ENCODE measurements at regions not wholly inside any gene's neighbourhood (a gene's known extent, or its start where the extent isn't known, plus 50 kb on each side); places are given as distances from the start of the nearest gene placed in this dataset.

GRCh38 chrX:28311466-28311865 is 275.8 kb upstream of the IL1RAPL1 start:
- H2AFZ ChIP-seq (ENCODE audit: low read length) = no peak overlapping the region
- H3K27me3 ChIP-seq (ENCODE audit: insufficient read depth, low read length, poor library complexity, severe bottlenecking) = no peaks in the 10 kb centered on the region
- no peaks in the 10 kb centered on the region for H3K9me2 ChIP-seq (replicated peaks; ENCODE audit: low read depth, low read length)
- TF ChIP-seq EZH2phosphoT487 (IDR thresholded peaks at IDR 0.05; ENCODE audit: borderline replicate concordance) (no peak), CTCF (conservative IDR thresholded peaks at IDR 0.05; ENCODE audit: low read length) (no peak)
- no peaks in the 10 kb centered on the region for H3K36me3 ChIP-seq (ENCODE audit: insufficient read depth, low read length)
- no peaks in the 10 kb centered on the region for H3K79me2 ChIP-seq (ENCODE audit: insufficient read depth, low read length)
- no peak overlapping the region for H3K4me2 ChIP-seq (ENCODE audit: low read depth, low read length, poor library complexity, severe bottlenecking)
- H3K4me3 ChIP-seq (ENCODE audit: low read length, poor library complexity, severe bottlenecking) = no peak overlapping the region
- H3K4me1 ChIP-seq (ENCODE audit: insufficient read depth, low read length, poor library complexity, severe bottlenecking) = no peaks in the 10 kb centered on the region
- H3F3A ChIP-seq (ENCODE audit: low read depth) = no peaks in the 10 kb centered on the region
- H3K9me3 ChIP-seq (ENCODE audit: insufficient read depth, low read depth, low read length) = no peaks in the 10 kb centered on the region
- no peak overlapping the region for H3K9ac ChIP-seq (ENCODE audit: low read depth, low read length, poor library complexity, severe bottlenecking)
- H4K20me1 ChIP-seq (ENCODE audit: insufficient read depth, low read length, poor library complexity, severe bottlenecking) = no peaks in the 10 kb centered on the region

DNA sequence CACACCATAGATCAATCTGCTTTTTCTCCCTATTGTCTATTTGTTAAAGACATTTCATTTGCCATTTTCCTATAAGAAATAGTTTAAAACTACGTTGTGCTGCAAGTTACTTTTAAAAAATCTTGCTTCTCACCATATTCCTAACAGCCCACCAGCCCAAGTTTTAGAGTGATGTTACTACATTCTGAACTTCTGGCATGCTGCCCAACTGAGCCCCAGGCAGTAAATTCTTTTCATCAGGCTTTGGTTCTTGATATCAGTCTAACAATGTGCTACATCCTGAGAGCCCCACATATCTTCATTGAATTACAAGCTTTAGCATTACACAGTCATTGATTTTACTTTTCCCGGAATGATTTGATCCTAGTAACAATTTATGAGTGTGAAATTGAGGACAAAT is 283.8 kb upstream of the IL1RAPL1 start:
- H4K20me1 ChIP-seq (ENCODE audit: insufficient read depth, low read length, poor library complexity, severe bottlenecking) = no peaks in the 10 kb centered on the region
- no peaks in the 10 kb centered on the region for H3K79me2 ChIP-seq (ENCODE audit: insufficient read depth, low read length)
- no peak for TF ChIP-seq EZH2phosphoT487 (IDR thresholded peaks at IDR 0.05; ENCODE audit: borderline replicate concordance)
- no peak for TF ChIP-seq CTCF (conservative IDR thresholded peaks at IDR 0.05; ENCODE audit: low read length)
- no peaks in the 10 kb centered on the region for H3F3A ChIP-seq (ENCODE audit: low read depth)
- no peak overlapping the region for H2AFZ ChIP-seq (ENCODE audit: low read length)
- H3K4me1 ChIP-seq (ENCODE audit: insufficient read depth, low read length, poor library complexity, severe bottlenecking) = no peaks in the 10 kb centered on the region
- H3K36me3 ChIP-seq (ENCODE audit: insufficient read depth, low read length) = no peaks in the 10 kb centered on the region
- H3K4me2 ChIP-seq (ENCODE audit: low read depth, low read length, poor library complexity, severe bottlenecking) = no peak overlapping the region
- H3K27me3 ChIP-seq (ENCODE audit: insufficient read depth, low read length, poor library complexity, severe bottlenecking) = no peaks in the 10 kb centered on the region
- H3K9me3 ChIP-seq (ENCODE audit: insufficient read depth, low read depth, low read length) = no peaks in the 10 kb centered on the region
- H3K9me2 ChIP-seq (replicated peaks; ENCODE audit: low read depth, low read length) = no peaks in the 10 kb centered on the region
- H3K4me3 ChIP-seq (ENCODE audit: low read length, poor library complexity, severe bottlenecking) = no peak overlapping the region
- no peak overlapping the region for H3K9ac ChIP-seq (ENCODE audit: low read depth, low read length, poor library complexity, severe bottlenecking)

- Histone ChIP-seq H3K27me3 (ENCODE audit: insufficient read depth, low read length, poor library complexity, severe bottlenecking) (no peaks in the 10 kb centered on the region), H2AFZ (ENCODE audit: low read length) (no peak overlapping the region), H3K9me3 (ENCODE audit: insufficient read depth, low read depth, low read length) (no peaks in the 10 kb centered on the region), H3K36me3 (ENCODE audit: insufficient read depth, low read length) (no peaks in the 10 kb centered on the region), H3K9me2 (replicated peaks; ENCODE audit: low read depth, low read length) (no peaks in the 10 kb centered on the region), H3F3A (ENCODE audit: low read depth) (no peaks in the 10 kb centered on the region), H3K4me3 (ENCODE audit: low read length, poor library complexity, severe bottlenecking) (no peak overlapping the region), H3K4me2 (ENCODE audit: low read depth, low read length, poor library complexity, severe bottlenecking) (no peak overlapping the region), H3K9ac (ENCODE audit: low read depth, low read length, poor library complexity, severe bottlenecking) (no peak overlapping the region), H4K20me1 (ENCODE audit: insufficient read depth, low read length, poor library complexity, severe bottlenecking) (no peaks in the 10 kb centered on the region), H3K79me2 (ENCODE audit: insufficient read depth, low read length) (no peaks in the 10 kb centered on the region), H3K4me1 (ENCODE audit: insufficient read depth, low read length, poor library complexity, severe bottlenecking) (no peaks in the 10 kb centered on the region)
- no peak for TF ChIP-seq CTCF (conservative IDR thresholded peaks at IDR 0.05; ENCODE audit: low read length)
- no peak for TF ChIP-seq EZH2phosphoT487 (IDR thresholded peaks at IDR 0.05; ENCODE audit: borderline replicate concordance)
Measured at GRCh38 chrX:28278726-28279125, 297.5 kb upstream of the DCAF8L1 start.
